SU-DHL-6 (cell line): ENCODE measurements at regions not wholly inside any gene's neighbourhood (a gene's known extent, or its start where the extent isn't known, plus 50 kb on each side); places are given as distances from the start of the nearest gene placed in this dataset.

Experiments
- EZH2phosphoT487 ChIP-seq: fragments of 200-600 bp; sonication (generic), shearing (Covaris generic); conservative IDR thresholded peaks from 2 replicates; pipeline ENCODE4 v1.6.1; 2018; ENCODE audit warnings: mild to moderate bottlenecking, antibody characterized with exemption, low read length, moderate library complexity, mixed read lengths
- TF ChIP-seq, protein P1 (sequence below): fragments of 200-600 bp; sonication (generic); IDR thresholded peaks from one replicate; pipeline ENCODE4 v1.5.1; 2017; ENCODE audit warnings: antibody characterized with exemption, mild to moderate bottlenecking, low read length, moderate library complexity; ENCODE audit not compliant: insufficient read depth, poor library complexity, severe bottlenecking

DNA sequence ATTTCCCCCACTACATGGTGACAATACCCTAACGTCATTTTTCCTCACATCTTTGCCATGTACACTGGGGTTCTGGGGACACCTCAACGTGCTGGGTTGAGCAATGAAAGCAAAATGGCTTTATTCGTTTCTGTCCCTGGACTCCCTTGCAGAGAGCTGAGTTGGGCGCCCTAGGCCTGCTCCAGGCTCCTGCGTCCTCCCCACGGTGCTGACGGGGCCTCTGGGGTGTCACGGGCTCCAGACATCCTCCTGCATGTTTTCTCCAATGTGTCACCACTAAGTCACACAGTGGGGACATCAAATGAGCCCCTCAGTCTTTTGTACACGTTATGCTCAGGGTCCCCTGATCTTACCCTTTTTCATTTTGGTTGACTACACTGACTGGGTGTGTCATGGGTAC lies 99.8 kb downstream of the TTLL2 start:
- TF ChIP-seq, protein P1, sequence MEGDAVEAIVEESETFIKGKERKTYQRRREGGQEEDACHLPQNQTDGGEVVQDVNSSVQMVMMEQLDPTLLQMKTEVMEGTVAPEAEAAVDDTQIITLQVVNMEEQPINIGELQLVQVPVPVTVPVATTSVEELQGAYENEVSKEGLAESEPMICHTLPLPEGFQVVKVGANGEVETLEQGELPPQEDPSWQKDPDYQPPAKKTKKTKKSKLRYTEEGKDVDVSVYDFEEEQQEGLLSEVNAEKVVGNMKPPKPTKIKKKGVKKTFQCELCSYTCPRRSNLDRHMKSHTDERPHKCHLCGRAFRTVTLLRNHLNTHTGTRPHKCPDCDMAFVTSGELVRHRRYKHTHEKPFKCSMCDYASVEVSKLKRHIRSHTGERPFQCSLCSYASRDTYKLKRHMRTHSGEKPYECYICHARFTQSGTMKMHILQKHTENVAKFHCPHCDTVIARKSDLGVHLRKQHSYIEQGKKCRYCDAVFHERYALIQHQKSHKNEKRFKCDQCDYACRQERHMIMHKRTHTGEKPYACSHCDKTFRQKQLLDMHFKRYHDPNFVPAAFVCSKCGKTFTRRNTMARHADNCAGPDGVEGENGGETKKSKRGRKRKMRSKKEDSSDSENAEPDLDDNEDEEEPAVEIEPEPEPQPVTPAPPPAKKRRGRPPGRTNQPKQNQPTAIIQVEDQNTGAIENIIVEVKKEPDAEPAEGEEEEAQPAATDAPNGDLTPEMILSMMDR, result no peak
- TF ChIP-seq EZH2phosphoT487, result no peak
